ENCODE measurements at regions not wholly inside any gene's neighbourhood (a gene's known extent, or its start where the extent isn't known, plus 50 kb on each side); places are given as distances from the start of the nearest gene placed in this dataset.

GRCh38 chr7:134378562-134378961, 61.8 kb upstream of the SLC35B4 start:
- POLR2A ChIA-PET, result no interaction called here
- H3K4me1 ChIP-seq (ENCODE audit: control insufficient read depth, insufficient read depth, low read length), result no peaks in the 10 kb centered on the region
- H3K4me3 ChIP-seq (ENCODE audit: low read depth, low read length), result no peak overlapping the region
- H3K36me3 ChIP-seq (ENCODE audit: control insufficient read depth in 2 of 2, insufficient read depth in 1 of 2, low read length in 2 of 2), result no peaks in the 10 kb centered on the region
- TF ChIP-seq ZNF311 (tag by site-specific recombination; IDR thresholded peaks at IDR 0.05; ENCODE audit: borderline replicate concordance) (no peak), ZNF350 (tag by site-specific recombination; IDR thresholded peaks at IDR 0.05) (no peak), ZNF514 (tag by site-specific recombination; IDR thresholded peaks at IDR 0.05) (no peak)
- no peak overlapping the region for H3K27ac ChIP-seq (ENCODE audit: extremely low read depth, low read depth, low read length)
- H3K9me3 ChIP-seq (ENCODE audit: control insufficient read depth, insufficient read depth, low read depth, low read length), result no peaks in the 10 kb centered on the region
- CTCF ChIA-PET, result no interaction called here

- Histone ChIP-seq H3K36me3 (ENCODE audit: control insufficient read depth in 2 of 2, insufficient read depth in 1 of 2, low read length in 2 of 2) (no peaks in the 10 kb centered on the region), H3K4me1 (ENCODE audit: control insufficient read depth, insufficient read depth, low read length) (no peaks in the 10 kb centered on the region), H3K4me3 (ENCODE audit: low read depth, low read length) (no peak overlapping the region), H3K27ac (ENCODE audit: extremely low read depth, low read depth, low read length) (no peak overlapping the region), H3K9me3 (ENCODE audit: control insufficient read depth, insufficient read depth, low read depth, low read length) (no peaks in the 10 kb centered on the region)
- TF ChIP-seq ZFP69B (tag by site-specific recombination; IDR thresholded peaks at IDR 0.05), result no peak
- TF ChIP-seq ZNF350 (tag by site-specific recombination; IDR thresholded peaks at IDR 0.05), result no peak
- TF ChIP-seq GLIS2 (tag by site-specific recombination; IDR thresholded peaks at IDR 0.05), result no peak
- no peak for TF ChIP-seq ZNF701 (tag by site-specific recombination; IDR thresholded peaks at IDR 0.05)
- no peak for TF ChIP-seq ZNF692 (tag by site-specific recombination; IDR thresholded peaks at IDR 0.05)
- TF ChIP-seq ZNF510 (tag by site-specific recombination; IDR thresholded peaks at IDR 0.05; ENCODE audit: insufficient replicate concordance), result no peak
- no peak for TF ChIP-seq MYNN (tag by site-specific recombination; IDR thresholded peaks at IDR 0.05; ENCODE audit: borderline replicate concordance)
- no peak for TF ChIP-seq ZNF2 (tag by site-specific recombination; IDR thresholded peaks at IDR 0.05)
- no peak for TF ChIP-seq AEBP2 (tag by site-specific recombination; IDR thresholded peaks at IDR 0.05; ENCODE audit: borderline replicate concordance)
- no peak for TF ChIP-seq ZNF157 (tag by site-specific recombination; IDR thresholded peaks at IDR 0.05)
- TF ChIP-seq ZNF626 (tag by site-specific recombination; IDR thresholded peaks at IDR 0.05), result no peak
- TF ChIP-seq ZNF530 (tag by site-specific recombination; IDR thresholded peaks at IDR 0.05; ENCODE audit: low read depth), result no peak
- ChIA-PET CTCF (interaction anchor here (0.5 to 2.5 kb wide), 2 partner anchors 19 to 255 kb away, joined by 3 to 6 read pairs; no protein-coding TSS in a partner anchor), POLR2A (no interaction called here)
These were observed 60.0 kb upstream of the SLC35B4 start for GRCh38 chr7:134376693-134377092.

- Histone ChIP-seq H3K27ac (ENCODE audit: extremely low read depth, low read depth, low read length) (no peak overlapping the region), H3K36me3 (ENCODE audit: control insufficient read depth in 2 of 2, insufficient read depth in 1 of 2, low read length in 2 of 2) (no peaks in the 10 kb centered on the region), H3K9me3 (ENCODE audit: control insufficient read depth, insufficient read depth, low read depth, low read length) (no peaks in the 10 kb centered on the region), H3K4me3 (ENCODE audit: low read depth, low read length) (no peak overlapping the region), H3K4me1 (ENCODE audit: control insufficient read depth, insufficient read depth, low read length) (no peaks in the 10 kb centered on the region)
- TF ChIP-seq ZNF560 (tag by site-specific recombination; IDR thresholded peaks at IDR 0.05; ENCODE audit: borderline replicate concordance), result no peak
- TF ChIP-seq SETDB1 (IDR thresholded peaks at IDR 0.05; ENCODE audit: insufficient read length, low read length), result no peak
- peak; percentile 38; the same call in 1 of the 2 replicates for TF ChIP-seq GLIS1 (tag by site-specific recombination; IDR thresholded peaks at IDR 0.05)
- TF ChIP-seq ZNF292 (tag by site-specific recombination; IDR thresholded peaks at IDR 0.05; ENCODE audit: borderline replicate concordance, low read depth), result no peak
- CTCF ChIA-PET, result interaction anchor here (1.2 to 2.5 kb wide), 3 partner anchors 10 to 18 kb away, joined by 3 to 6 read pairs (median 5); no protein-coding TSS in a partner anchor
- POLR2A ChIA-PET, result no interaction called here
These were observed 58.5 kb upstream of the SLC35B4 start for GRCh38 chr7:134375206-134375605.

Data from HEK293 (cell line).